ENCODE measurements at regions not wholly inside any gene's neighbourhood (a gene's known extent, or its start where the extent isn't known, plus 50 kb on each side); places are given as distances from the start of the nearest gene placed in this dataset.
"Not testable (repeated sequence)": the region's sequence is repeated elsewhere in the genome, so short reads cannot be mapped to it uniquely, and the experiment has no call there.

GRCh38 chr5:18607570-18607969 lies 973.3 kb downstream of the TAF11L14 start:
- DNase-seq = no peak

- not testable (repeated sequence) for DNase-seq
These were observed 982.9 kb downstream of the TAF11L14 start for GRCh38 chr5:18617191-18617590.

- DNase-seq = no peak
These were observed 996.3 kb downstream of the TAF11L14 start for GRCh38 chr5:18630458-18631045.

DNA sequence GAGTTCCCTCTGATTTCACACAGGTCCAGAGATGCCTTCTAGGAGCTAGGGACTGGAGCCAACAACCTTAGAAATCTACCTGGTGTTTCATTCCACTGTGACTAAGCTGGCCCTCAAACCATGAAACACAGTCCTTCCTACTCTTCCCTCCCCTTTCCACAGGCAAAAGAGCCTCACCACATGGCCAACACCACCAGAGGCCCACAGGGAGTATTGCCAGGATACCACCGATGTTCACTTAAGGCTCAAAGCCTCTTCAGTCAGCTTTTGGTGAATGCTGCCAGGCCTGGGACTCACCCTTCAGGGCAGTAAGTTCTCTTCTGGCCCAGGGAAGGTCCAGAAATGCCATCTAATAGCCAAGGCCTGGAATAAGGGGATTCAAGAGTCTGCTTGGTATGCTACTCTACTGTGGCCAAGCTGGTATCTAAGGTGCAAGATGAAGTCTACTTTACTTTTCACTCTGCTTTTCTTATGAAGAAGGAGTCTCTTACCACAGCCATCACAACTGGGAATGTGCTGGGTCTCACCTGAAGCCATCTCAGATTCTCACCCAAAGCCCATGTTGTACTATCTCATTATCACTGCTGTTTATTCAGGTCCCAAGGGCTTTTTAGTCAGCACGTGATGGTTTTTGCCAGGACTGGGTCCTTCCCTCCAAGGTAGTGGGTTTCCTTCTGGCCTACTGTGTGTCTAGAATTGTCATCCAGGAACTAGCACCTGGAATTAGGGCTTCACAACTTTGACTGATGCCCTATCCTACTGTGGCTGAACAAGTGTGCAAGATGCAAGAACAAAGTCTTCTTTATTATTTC lies 1018.4 kb downstream of the TAF11L14 start:
- DNase-seq = no peak

DNA sequence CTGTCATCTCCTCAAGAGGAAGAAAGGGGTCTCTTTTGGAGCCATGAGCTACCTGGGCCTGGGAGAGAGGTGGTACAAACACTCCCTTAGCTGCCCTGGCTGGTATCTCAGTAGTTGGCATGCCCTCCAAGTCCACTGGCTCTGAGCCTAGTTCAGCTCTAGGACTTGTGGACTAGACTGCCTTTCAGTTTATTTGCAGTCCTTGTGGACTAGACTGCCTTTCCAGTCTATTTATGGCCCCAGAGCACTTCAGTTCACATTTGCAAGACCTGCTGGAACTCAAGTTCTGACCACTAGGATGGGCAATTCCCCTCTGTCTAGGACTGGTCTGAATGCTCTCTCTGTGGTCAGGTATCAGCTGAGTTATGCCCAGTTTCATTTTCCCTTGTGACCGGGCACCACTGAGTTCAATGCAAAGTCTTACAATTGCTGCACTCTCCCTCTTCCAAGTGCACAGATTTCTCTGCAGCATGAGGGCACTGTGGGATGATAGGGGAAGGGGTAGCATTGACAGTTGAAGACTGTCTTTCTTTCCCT lies 1019.0 kb downstream of the TAF11L14 start:
- no peak for DNase-seq

DNA sequence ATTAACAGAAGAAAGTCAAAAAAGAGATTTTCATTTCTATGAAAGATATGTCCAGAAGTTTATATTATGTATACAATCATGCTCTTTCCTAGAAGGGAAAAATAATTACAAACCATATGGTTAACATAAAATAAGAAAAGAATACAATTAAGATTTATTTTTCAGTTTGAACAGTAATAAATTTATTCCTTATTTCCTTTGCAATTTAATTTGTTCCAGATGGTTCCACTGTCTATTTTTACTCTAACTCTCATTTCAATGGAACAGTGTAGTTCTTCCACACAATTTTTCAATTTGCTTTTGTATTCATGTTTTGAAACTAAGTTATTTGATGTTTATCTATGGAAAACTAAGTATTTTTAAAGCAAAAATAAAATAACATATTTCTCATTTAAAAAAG lies 1026.3 kb downstream of the TAF11L14 start:
- DNase-seq = no peak

DNA sequence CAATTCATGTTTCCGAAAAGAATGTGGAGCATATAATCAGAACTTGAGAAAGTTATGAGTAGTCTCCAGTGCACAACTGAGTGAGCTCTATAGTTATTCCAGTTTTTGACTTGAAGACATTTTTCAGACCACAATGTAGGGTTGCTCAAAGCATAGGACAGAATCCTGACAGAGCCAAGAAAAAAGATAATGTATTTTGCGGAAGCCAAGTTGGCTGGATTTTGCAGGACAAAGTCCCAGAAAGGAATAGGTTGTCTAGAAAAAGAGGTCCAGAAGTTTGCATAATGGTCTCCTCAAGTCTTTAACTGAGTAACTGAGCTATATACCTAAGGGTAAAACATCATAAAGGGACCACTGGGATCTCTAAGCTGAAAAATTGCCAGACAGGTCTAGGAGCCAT lies 1028.0 kb downstream of the TAF11L14 start:
- no peak for DNase-seq

GRCh38 chr5:18674212-18674611 lies 1040.0 kb downstream of the TAF11L14 start:
- DNase-seq = not testable (repeated sequence)

DNA sequence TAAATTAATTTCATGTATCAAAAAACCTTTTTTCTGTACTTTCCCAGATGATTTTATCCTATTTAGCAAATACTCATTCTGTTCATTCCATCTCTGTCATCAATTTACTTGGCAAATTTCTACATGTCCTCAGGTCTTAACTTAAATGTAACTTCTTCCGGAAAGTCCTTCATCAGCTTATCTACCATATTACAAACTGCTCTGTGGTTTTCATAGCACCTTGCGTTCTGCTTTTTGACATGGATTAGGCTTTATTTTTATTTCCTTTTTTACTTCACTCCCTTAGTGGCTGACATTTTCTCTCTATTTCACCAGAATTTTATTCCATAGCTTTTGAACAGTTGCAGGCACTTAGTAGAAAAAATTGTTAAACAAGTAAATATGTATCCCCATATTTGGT lies 1040.8 kb downstream of the TAF11L14 start:
- no peak for DNase-seq

DNA sequence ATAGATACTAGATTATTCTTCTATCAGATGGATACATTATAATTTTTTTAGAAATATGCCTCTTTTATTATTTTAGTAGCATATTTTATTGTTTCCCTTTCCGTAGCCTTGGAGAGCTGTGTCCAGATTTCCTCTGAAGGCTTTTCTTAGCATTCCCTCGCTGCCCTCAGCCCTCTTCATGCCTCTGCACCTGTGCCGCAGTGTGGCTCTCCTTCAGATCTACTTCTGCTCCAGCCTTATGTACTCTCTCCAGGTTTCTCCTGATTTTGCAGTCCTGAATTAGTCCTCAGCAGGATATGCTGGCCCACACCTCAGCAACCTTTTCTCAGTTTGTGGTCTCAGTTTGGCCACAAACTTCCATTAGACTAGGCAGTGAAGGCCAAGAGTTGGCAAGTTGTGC lies 1052.0 kb downstream of the TAF11L14 start:
- DNase-seq = no peak

GRCh38 chr5:18687429-18687828 lies 1053.2 kb downstream of the TAF11L14 start:
- DNase-seq = no peak

DNA sequence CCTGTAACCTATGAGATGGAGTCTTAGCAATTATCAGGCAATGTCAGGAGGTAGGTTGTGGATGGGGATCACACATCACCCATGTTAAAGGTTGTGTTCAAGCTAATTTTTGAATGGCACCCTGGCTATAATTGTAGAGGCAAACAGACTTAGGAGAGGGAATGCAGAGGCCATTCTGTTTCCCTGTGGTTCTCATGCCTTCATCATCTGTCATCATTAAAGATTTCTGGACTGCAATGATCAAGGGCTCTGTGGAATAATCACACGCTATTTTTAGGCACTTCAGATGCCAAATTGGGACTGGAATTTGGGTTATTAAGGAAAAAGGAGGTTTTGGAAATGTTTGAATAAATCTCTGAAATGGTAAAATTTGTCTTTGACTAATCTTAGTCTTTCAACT lies 1065.4 kb downstream of the TAF11L14 start:
- DNase-seq = no peak

- no peak for DNase-seq
These were observed 1068.6 kb downstream of the TAF11L14 start for GRCh38 chr5:18702821-18703220.

GRCh38 chr5:18712936-18713485 lies 1078.8 kb downstream of the TAF11L14 start:
- DNase-seq = no peak

DNA sequence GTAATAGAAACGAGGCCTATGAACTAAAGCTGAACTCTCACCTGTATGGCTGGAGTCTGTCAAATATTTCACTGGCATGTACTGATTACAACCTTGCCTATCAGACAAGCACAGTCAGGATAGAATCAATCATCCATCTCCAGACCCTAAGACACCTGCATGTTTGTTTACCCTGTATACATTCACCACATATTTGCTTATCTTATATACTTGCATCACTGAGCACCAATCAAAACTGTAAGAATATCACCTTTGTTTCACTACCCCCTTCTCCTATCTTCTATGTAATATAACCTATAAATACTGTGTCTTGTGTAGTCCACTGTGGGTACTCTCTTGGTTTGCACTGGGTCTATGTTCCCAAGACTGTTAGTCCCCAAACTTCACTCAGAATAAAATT lies 1085.7 kb downstream of the TAF11L14 start:
- no peak for DNase-seq

DNA sequence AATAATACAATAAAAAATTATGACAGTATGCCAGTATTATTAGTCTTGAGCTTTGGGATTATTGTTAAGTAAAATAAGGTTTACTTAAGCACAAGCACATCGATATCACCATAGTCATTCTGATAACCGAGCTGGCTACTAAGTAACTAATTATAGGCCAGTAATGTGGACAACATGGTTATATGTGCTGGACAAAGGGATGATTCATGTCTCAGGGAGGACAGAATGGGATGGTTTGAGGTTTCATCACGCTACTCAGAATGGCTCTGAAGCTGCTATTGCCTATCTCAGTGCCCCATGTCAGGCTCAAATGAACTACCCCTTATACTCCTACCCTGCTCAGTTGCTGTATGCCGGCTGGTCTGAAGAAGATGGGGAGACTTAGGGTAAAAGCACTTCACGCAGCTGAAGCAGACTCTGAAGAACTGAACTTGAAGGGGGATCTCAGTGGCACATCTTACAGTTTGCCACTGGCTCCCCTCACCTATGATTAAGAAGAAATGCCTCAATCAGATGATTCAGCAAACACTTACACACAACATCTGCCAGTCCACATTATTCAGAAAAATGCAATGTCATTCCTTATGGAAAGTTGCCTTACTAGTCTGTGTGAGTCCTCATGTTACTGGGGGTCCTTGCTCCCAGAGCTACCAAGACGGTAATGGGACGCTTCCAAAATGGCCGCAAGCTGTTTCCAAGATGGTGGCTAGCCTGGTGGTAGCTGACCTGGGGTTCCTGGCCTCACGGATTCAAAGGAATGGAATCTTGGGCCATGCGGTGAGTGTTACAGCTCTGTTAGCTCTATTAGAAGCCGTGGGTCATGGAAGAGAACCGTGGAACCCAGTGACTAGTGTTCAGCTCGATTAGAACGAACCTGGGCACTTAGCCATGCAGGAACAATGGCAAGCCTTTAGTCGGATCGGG lies 1098.6 kb downstream of the TAF11L14 start:
- no peak for DNase-seq

GRCh38 chr5:18736051-18736398 lies 1101.8 kb downstream of the TAF11L14 start:
- no peak for DNase-seq

DNA sequence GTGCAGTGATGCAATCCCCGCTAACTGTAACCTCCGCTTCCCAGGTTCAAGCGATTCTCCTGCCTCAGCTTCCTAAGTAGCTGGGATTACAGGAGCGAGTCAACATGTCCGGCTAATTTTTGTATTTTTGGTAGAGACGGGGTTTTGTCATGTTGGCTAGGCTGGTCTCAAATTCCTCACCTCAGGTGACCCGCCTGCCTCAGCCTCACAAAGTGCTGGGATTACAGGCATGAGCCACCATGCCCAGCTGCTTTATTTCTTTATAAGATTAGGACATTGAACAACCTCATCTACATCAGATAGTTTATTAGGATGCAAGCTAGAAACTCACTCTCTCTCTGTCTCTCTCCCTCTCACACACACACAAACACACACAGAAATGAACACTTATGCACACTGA lies 1102.5 kb downstream of the TAF11L14 start:
- DNase-seq = not testable (repeated sequence)

- no peak for DNase-seq
These were observed 1106.0 kb downstream of the TAF11L14 start for GRCh38 chr5:18740301-18740700.

GRCh38 chr5:18742830-18743229 lies 1108.6 kb downstream of the TAF11L14 start:
- DNase-seq = no peak

DNA sequence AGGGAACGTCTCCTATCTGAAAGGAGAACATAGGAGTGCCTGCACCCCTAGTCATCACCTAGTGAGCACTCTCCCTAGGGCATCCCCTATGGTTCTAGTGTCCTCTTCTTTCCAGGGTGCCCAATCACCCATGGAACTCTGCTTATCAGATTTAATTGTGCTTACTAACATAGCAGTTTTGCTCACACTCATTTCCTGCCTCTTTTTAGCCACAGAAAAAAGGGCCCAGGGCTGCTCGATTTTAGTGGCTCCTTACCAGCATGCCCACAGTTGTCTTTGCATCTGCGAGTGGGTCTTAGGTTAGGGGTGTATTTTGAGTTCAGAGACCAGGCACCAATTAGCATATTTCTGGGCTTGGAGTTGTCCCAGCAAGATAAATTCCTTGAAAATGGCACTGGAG lies 1110.2 kb downstream of the TAF11L14 start:
- no peak for DNase-seq

GRCh38 chr5:18745042-18745987 lies 1111.1 kb downstream of the TAF11L14 start:
- DNase-seq = no peak
